H1 (cell line): ENCODE measurements at regions not wholly inside any gene's neighbourhood (a gene's known extent, or its start where the extent isn't known, plus 50 kb on each side); places are given as distances from the start of the nearest gene placed in this dataset.

Experiments used
- CTCF ChIA-PET: fragments of 300-600 bp; sonication (Branson Sonifier 250); formaldehyde crosslinking; loops from one replicate; lab custom pipeline; 2021; ENCODE audit not compliant: partially characterized antibody; lab: Charles Lee
- POLR2A ChIA-PET: fragments of 300-600 bp; sonication (Branson Sonifier 250); formaldehyde crosslinking; loops from one replicate; lab custom pipeline; 2021; ENCODE audit warnings: inconsistent platforms; ENCODE audit not compliant: partially characterized antibody; lab: Charles Lee
- DNase-seq, 2 experiments: peaks; one replicate each; pipeline versions ENCODE4 v3.0.0 to v3.0.0-alpha.2; 2010 to 2022; ENCODE audit warnings: low spot score in 2 of 2, low read depth in 1 of 2, mixed read lengths in 1 of 2
- FAIRE-seq: peaks from 2 replicates; lab custom pipeline; 2011; peaks lifted over from hg19 to GRCh38; lab: Jason Lieb, UNC
- H2AFZ ChIP-seq: 2 replicates; pipeline ENCODE4 v1.8.1; 2012; ENCODE audit warnings: low read length, inconsistent platforms
- H2AK5ac ChIP-seq: 2 replicates; pipeline ENCODE4 v1.6.1; 2013; ENCODE audit warnings: low read depth, low read length
- H2BK120ac ChIP-seq: replicated peaks from 2 replicates; pipeline ENCODE3; 2013; ENCODE audit warnings: low read depth, low read length, inconsistent platforms
- H2BK12ac ChIP-seq: 2 replicates; pipeline ENCODE4 v1.6.1; 2013; ENCODE audit warnings: low read depth, low read length
- H2BK15ac ChIP-seq: 2 replicates; pipeline ENCODE4 v1.6.1; 2013; ENCODE audit warnings: low read length
- H2BK20ac ChIP-seq: 2 replicates; pipeline ENCODE4 v1.6.1; 2013; ENCODE audit warnings: low read length
- H2BK5ac ChIP-seq: 2 replicates; pipeline ENCODE4 v1.6.1; 2013; ENCODE audit warnings: low read depth, low read length
- H3K14ac ChIP-seq: 2 replicates; pipeline ENCODE4 v1.6.1; 2013; ENCODE audit warnings: inconsistent platforms; ENCODE audit not compliant: insufficient read length
- H3K18ac ChIP-seq: 2 replicates; pipeline ENCODE4 v1.6.1; 2013; ENCODE audit warnings: low read length; ENCODE audit errors: extremely low read depth
- H3K23ac ChIP-seq: 2 replicates; pipeline ENCODE4 v1.6.1; 2013; ENCODE audit warnings: inconsistent platforms; ENCODE audit not compliant: insufficient read length
- H3K23me2 ChIP-seq: 2 replicates; pipeline ENCODE4 v1.6.1; 2013; ENCODE audit warnings: low read depth, low read length
- H3K27ac ChIP-seq: 2 replicates; pipeline ENCODE4 v1.6.1; 2011; ENCODE audit warnings: low read depth, low read length, inconsistent platforms
- H3K27me3 ChIP-seq, 4 experiments: replicated peaks in 1 of 4; 1 replicate in 1 of 4; 2 replicates in 3 of 4; pipeline versions ENCODE4 v1.6.1 to v1.8.1; 2011 to 2013; ENCODE audit warnings: low read length in 3 of 4, mild to moderate bottlenecking in 3 of 4, inconsistent platforms in 2 of 4, mixed read lengths in 2 of 4, moderate library complexity in 1 of 4; ENCODE audit not compliant: control insufficient read depth in 3 of 4, insufficient read depth in 3 of 4; ENCODE audit errors: extremely low read depth in 1 of 4
- H3K36me3 ChIP-seq, 4 experiments: 2 replicates each; pipeline versions ENCODE4 v1.6.1 to v1.8.1; 2011 to 2013; ENCODE audit warnings: mild to moderate bottlenecking in 4 of 4, low read length in 3 of 4, moderate library complexity in 2 of 4, control low read depth in 1 of 4, inconsistent platforms in 1 of 4; ENCODE audit not compliant: insufficient read depth in 4 of 4, control insufficient read depth in 2 of 4
- H3K4ac ChIP-seq: replicated peaks from 2 replicates; pipeline ENCODE3; 2013; ENCODE audit warnings: low read length, low read depth, mixed read lengths, inconsistent platforms; ENCODE audit not compliant: insufficient read length
- H3K4me1 ChIP-seq, 4 experiments: replicated peaks in 1 of 4; 1 replicate in 1 of 4; 2 replicates in 3 of 4; pipeline versions ENCODE4 v1.6.1 to v1.8.1; 2011 to 2013; ENCODE audit warnings: low read length in 3 of 4, inconsistent platforms in 2 of 4, mixed read lengths in 1 of 4; ENCODE audit not compliant: insufficient read depth in 4 of 4, control insufficient read depth in 3 of 4
- H3K4me2 ChIP-seq, 2 experiments: 2 replicates each; pipeline versions ENCODE4 v1.6.1 to v1.8.1; 2011 to 2013; ENCODE audit warnings: low read depth in 2 of 2, low read length in 2 of 2, control low read depth in 1 of 2, inconsistent platforms in 1 of 2, mild to moderate bottlenecking in 1 of 2; ENCODE audit not compliant: insufficient read depth in 1 of 2
- H3K4me3 ChIP-seq, 4 experiments: fragments of 200-600, 300-600 bp in 1 of 4; sonication (generic), shearing (Covaris generic), sonication (Bioruptor Twin) in 1 of 4; 2 replicates each; pipeline versions ENCODE4 v1.5.1 to v1.8.1; 2011 to 2016; ENCODE audit warnings: low read length in 4 of 4, low read depth in 3 of 4, control low read depth in 2 of 4, inconsistent platforms in 2 of 4, mild to moderate bottlenecking in 2 of 4, mixed read lengths in 1 of 4, moderate library complexity in 1 of 4; ENCODE audit not compliant: insufficient read depth in 2 of 4; ENCODE audit errors: extremely low read depth in 1 of 4
- H3K56ac ChIP-seq: replicated peaks from 2 replicates; pipeline ENCODE3; 2013; ENCODE audit warnings: low read depth, mild to moderate bottlenecking, mixed read lengths, low read length, inconsistent platforms; ENCODE audit not compliant: insufficient read length
- H3K79me1 ChIP-seq: 2 replicates; pipeline ENCODE4 v1.6.1; 2013; ENCODE audit warnings: low read depth, low read length, control low read depth
- H3K79me2 ChIP-seq, 2 experiments: 2 replicates each; pipeline versions ENCODE4 v1.6.1 to v1.8.1; 2012 to 2013; ENCODE audit warnings: low read length in 2 of 2, mild to moderate bottlenecking in 2 of 2, inconsistent platforms in 1 of 2; ENCODE audit not compliant: insufficient read depth in 2 of 2, control insufficient read depth in 1 of 2
- H3K9ac ChIP-seq, 4 experiments: replicated peaks in 1 of 4; 1 replicate in 1 of 4; 2 replicates in 3 of 4; pipeline versions ENCODE4 v1.6.1 to v1.8.1; 2011 to 2013; ENCODE audit warnings: low read depth in 3 of 4, low read length in 3 of 4, control low read depth in 2 of 4, mild to moderate bottlenecking in 2 of 4, moderate library complexity in 2 of 4, inconsistent platforms in 1 of 4; ENCODE audit errors: extremely low read depth in 1 of 4
- H3K9me3 ChIP-seq, 2 experiments: 2 replicates each; pipeline versions ENCODE4 v1.6.1 to v1.8.1; 2012 to 2013; ENCODE audit warnings: mild to moderate bottlenecking in 2 of 2, moderate library complexity in 2 of 2, control low read depth in 1 of 2, inconsistent platforms in 1 of 2, low read depth in 1 of 2, low read length in 1 of 2, mixed read lengths in 1 of 2; ENCODE audit not compliant: insufficient read depth in 2 of 2
- H4K20me1 ChIP-seq, 2 experiments: replicated peaks in 1 of 2; 2 replicates each; pipeline versions ENCODE3 to v1.8.1; 2011 to 2013; ENCODE audit warnings: inconsistent platforms in 2 of 2, low read length in 2 of 2, mild to moderate bottlenecking in 1 of 2; ENCODE audit not compliant: insufficient read depth in 2 of 2, control insufficient read depth in 1 of 2
- H4K5ac ChIP-seq: 2 replicates; pipeline ENCODE4 v1.6.1; 2013; ENCODE audit warnings: low read length, low read depth, mixed read lengths, inconsistent platforms; ENCODE audit not compliant: insufficient read length
- H4K8ac ChIP-seq: 2 replicates; pipeline ENCODE4 v1.8.0; 2013; ENCODE audit warnings: mild to moderate bottlenecking, moderate library complexity, low read length, inconsistent platforms; ENCODE audit not compliant: insufficient read depth; ENCODE audit errors: extremely low read depth
- H4K91ac ChIP-seq: replicated peaks from 2 replicates; pipeline ENCODE3; 2013; ENCODE audit warnings: low read length, mixed read lengths, inconsistent platforms; ENCODE audit not compliant: insufficient read length
- KDM4A ChIP-seq: IDR thresholded peaks from one replicate; pipeline ENCODE4 v1.7.1; 2012; ENCODE audit warnings: low read depth, mild to moderate bottlenecking, moderate library complexity, low read length, inconsistent platforms; ENCODE audit not compliant: severe bottlenecking
- RNF2 ChIP-seq: fragments of 200-900, 300-1000 bp; sonication (generic); IDR thresholded peaks from 2 replicates; pipeline ENCODE4 v1.7.1; 2016; ENCODE audit warnings: borderline replicate concordance, low read depth, mild to moderate bottlenecking, antibody characterized with exemption, low read length; ENCODE audit not compliant: poor library complexity, severe bottlenecking; ENCODE audit errors: missing control alignments
- SAP30 ChIP-seq: fragments of 300-600 bp; sonication (generic); IDR thresholded peaks from 2 replicates; pipeline ENCODE4 v1.7.1; 2012; ENCODE audit warnings: low read length, moderate library complexity, mild to moderate bottlenecking, inconsistent platforms; ENCODE audit not compliant: insufficient read depth, insufficient replicate concordance
- TAF7 ChIP-seq: optimal IDR thresholded peaks from 2 replicates; pipeline ENCODE3; 2011; ENCODE audit warnings: low read depth, mild to moderate bottlenecking, inconsistent platforms, low read length, moderate library complexity, borderline replicate concordance
- WGBS, 2 experiments: shearing (Covaris generic) in 1 of 2; methylation state at CpG; one replicate each; pipeline versions ENCODE4 v1.1.6 to v1.1.7; 2013 to 2015; ENCODE audit warnings: low lambda C conversion rate in 2 of 2, mixed read lengths in 2 of 2, inconsistent platforms in 1 of 2, low coverage in 1 of 2, missing lambda C conversion rate in 1 of 2; ENCODE audit not compliant: insufficient replicate concordance in 2 of 2, insufficient coverage in 1 of 2, insufficient read length in 1 of 2; ENCODE audit errors: extremely low coverage in 1 of 2, missing lambda C conversion rate in 1 of 2; 5-methylcytosine and 5-hydroxymethylcytosine counted together
- TF ChIP-seq, protein P1 (sequence below): IDR thresholded peaks from 2 replicates; pipeline ENCODE4 v1.6.1; 2011; ENCODE audit warnings: low read depth, mild to moderate bottlenecking, low read length; ENCODE audit not compliant: insufficient read depth

DNA sequence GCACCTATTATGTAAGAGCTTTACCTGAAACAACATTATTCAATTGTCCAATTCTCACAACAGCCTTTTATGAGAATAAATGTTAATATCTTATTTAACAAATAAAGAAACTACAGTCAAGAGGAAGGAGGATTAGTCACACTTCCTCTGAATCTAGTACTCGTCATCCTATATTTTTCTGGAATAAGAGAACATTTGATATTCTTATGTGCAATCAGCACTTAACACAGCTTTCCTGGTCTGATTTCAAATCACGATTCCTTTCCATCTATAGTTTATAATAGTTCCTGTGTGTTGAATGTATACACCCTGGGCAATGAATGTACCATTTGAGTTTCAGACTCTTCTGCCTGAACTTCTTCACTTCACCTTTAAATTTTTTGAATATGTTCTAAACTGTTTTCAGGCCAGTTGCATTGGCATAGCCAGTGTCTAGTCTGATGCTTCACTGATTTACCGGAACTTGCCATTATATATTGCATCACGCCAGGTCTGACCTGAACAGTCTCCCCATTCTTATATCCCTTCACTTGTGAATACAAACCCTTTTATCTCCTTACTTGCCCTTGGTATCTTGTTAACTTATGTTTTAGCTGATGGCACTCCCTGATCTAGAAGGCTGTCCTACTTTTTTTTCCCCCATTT lies 698.3 kb downstream of the MAT2B start:
- no peak overlapping the region for H2BK12ac ChIP-seq
- H2AK5ac ChIP-seq = no peak overlapping the region
- TF ChIP-seq TAF7 (no peak), SAP30 (no peak), KDM4A (no peak), RNF2 (no peak)
- TF ChIP-seq, protein P1, sequence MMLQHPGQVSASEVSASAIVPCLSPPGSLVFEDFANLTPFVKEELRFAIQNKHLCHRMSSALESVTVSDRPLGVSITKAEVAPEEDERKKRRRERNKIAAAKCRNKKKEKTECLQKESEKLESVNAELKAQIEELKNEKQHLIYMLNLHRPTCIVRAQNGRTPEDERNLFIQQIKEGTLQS = no peak
- H2BK20ac ChIP-seq = no peak overlapping the region
- H3K56ac ChIP-seq = no peak overlapping the region
- no peaks in the 10 kb centered on the region for H3K79me1 ChIP-seq
- no peak overlapping the region for H4K5ac ChIP-seq
- H3K36me3 ChIP-seq = no peaks in the 10 kb centered on the region
- H4K8ac ChIP-seq = no peak overlapping the region
- H2AFZ ChIP-seq = no peak overlapping the region
- H3K23me2 ChIP-seq = no peaks in the 10 kb centered on the region
- no peak overlapping the region for H3K4ac ChIP-seq
- no peak overlapping the region for H3K4me2 ChIP-seq
- no peaks in the 10 kb centered on the region for H3K27me3 ChIP-seq
- no peak for DNase-seq
- no peak overlapping the region for H2BK15ac ChIP-seq
- no peaks in the 10 kb centered on the region for H3K9me3 ChIP-seq
- no peaks in the 10 kb centered on the region for H3K79me2 ChIP-seq
- H3K4me1 ChIP-seq = peaks cover 0 to 3% (median 0%) of the 10 kb centered on the region in 4 experiments; a peak in 1 of 7 replicates
- no peaks in the 10 kb centered on the region for H4K20me1 ChIP-seq
- no peak overlapping the region for H3K23ac ChIP-seq
- no peak overlapping the region for H3K4me3 ChIP-seq
- POLR2A ChIA-PET = no interaction called here
- no peak overlapping the region for H3K9ac ChIP-seq
- no peak overlapping the region for H3K14ac ChIP-seq
- no peak overlapping the region for H4K91ac ChIP-seq
- H2BK5ac ChIP-seq = no peak overlapping the region
- H3K27ac ChIP-seq = no peak overlapping the region
- H3K18ac ChIP-seq = no peak overlapping the region
- no peak for FAIRE-seq
- no peak overlapping the region for H2BK120ac ChIP-seq
- 96% methylated on average over 4 of the region's 4 CpGs; no CpG with 5 or more reads in 1 of the 2 experiments for WGBS, 2 experiments
- CTCF ChIA-PET = no interaction called here
